Naive B cell (primary cell): ENCODE measurements at regions not wholly inside any gene's neighbourhood (a gene's known extent, or its start where the extent isn't known, plus 50 kb on each side); places are given as distances from the start of the nearest gene placed in this dataset.

Experiments
- ATAC-seq, 2 donors: fragments of 150-1000 bp; cut with Tn5 transposase; 2 replicates each; pipeline ENCODE4 v1.10.0; 2021; ENCODE audit warnings: low read depth in 2 of 2, mild to moderate bottlenecking in 2 of 2, moderate library complexity in 2 of 2
- DNase-seq: peaks from one replicate; pipeline ENCODE4 v3.0.0; 2022
- H3K27ac Mint-ChIP-seq, 6 donors: one replicate each; pipeline ENCODE4 v1.8.0; 2020 to 2022; ENCODE audit warnings: mild to moderate bottlenecking in 6 of 6, mixed read lengths in 6 of 6, moderate library complexity in 5 of 6, inconsistent platforms in 2 of 6
- H3K27me3 Mint-ChIP-seq, 3 donors: one replicate each; pipeline ENCODE4 v1.8.0; 2021 to 2022; ENCODE audit warnings: mixed read lengths in 3 of 3, mild to moderate bottlenecking in 1 of 3
- H3K36me3 Mint-ChIP-seq, 2 donors: one replicate each; pipeline ENCODE4 v1.8.0; 2020 to 2022; ENCODE audit warnings: mixed read lengths in 2 of 2, inconsistent platforms in 1 of 2, mild to moderate bottlenecking in 1 of 2
- H3K4me1 Mint-ChIP-seq, 3 donors: one replicate each; pipeline ENCODE4 v1.8.0; 2020 to 2022; ENCODE audit warnings: mixed read lengths in 3 of 3, inconsistent platforms in 1 of 3, mild to moderate bottlenecking in 1 of 3, moderate library complexity in 1 of 3
- H3K4me3 Mint-ChIP-seq, 8 donors: one replicate each; pipeline ENCODE4 v1.8.0; 2020 to 2022; ENCODE audit warnings: mild to moderate bottlenecking in 8 of 8, mixed read lengths in 8 of 8, moderate library complexity in 8 of 8, inconsistent platforms in 2 of 8
- H3K9me3 Mint-ChIP-seq, 7 donors: one replicate each; pipeline ENCODE4 v1.8.0; 2020 to 2022; ENCODE audit warnings: mixed read lengths in 7 of 7, mild to moderate bottlenecking in 5 of 7, inconsistent platforms in 2 of 7, moderate library complexity in 1 of 7

DNA sequence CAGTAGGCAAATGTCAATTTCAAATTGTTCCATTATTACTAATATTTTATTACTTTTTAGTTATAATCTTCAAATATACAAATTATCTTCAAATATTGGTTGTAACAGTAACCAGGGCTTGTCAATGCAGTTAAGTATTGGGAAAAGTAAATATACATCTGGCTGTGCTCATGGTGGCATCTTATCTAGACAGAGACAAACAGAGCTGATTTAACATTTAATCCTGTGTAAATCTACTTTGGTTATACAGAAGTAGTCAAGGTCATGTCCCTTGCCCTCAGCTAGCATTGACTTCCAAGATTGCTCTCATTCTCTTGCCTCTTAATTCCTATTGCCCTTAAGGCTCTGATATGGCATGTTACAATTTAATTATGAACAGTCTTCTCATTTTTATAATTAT is 98.4 kb upstream of the KLHL1 start:
- DNase-seq (no peak), ATAC-seq (no peak)
- Mint-ChIP-seq H3K9me3 (peaks cover 2 to 19% (median 6%) of the 10 kb centered on the region in 7 donors), H3K36me3 (no peaks in the 10 kb centered on the region), H3K4me1 (no peaks in the 10 kb centered on the region), H3K27ac (no peak overlapping the region), H3K27me3 (no peaks in the 10 kb centered on the region), H3K4me3 (no peak overlapping the region)

DNA sequence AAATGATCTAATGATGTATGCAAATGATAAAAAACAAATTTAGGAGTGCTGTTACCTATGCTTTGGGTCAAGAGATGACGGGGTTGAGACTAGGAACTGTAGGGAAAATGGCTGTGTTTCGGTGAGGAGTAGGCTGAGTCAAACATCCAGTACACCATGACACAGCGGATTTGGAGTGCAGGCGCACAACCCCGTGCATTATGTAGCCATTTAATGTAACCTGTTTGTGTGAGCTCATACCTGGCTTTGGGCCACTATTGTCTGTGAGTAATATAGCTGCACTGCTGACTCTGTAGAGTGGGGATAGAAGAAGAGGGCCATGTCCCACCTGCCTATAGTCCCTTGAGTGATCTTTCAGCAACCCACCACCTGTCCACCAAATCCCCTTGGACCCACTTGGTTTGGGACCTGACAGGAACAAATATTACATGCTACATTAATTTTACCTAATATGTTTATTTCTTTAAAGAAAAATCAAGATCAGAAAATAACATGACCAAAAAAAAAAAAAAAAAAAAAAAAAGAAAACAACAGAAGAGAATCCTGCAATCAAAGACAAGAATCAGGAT is 95.5 kb upstream of the KLHL1 start:
- no peak for DNase-seq
- Mint-ChIP-seq H3K4me1 (no peaks in the 10 kb centered on the region), H3K36me3 (no peaks in the 10 kb centered on the region), H3K9me3 (peaks cover 0 to 15% (median 3%) of the 10 kb centered on the region in 7 donors), H3K27me3 (no peaks in the 10 kb centered on the region), H3K4me3 (no peak overlapping the region), H3K27ac (no peak overlapping the region)
- no peak for ATAC-seq

DNA sequence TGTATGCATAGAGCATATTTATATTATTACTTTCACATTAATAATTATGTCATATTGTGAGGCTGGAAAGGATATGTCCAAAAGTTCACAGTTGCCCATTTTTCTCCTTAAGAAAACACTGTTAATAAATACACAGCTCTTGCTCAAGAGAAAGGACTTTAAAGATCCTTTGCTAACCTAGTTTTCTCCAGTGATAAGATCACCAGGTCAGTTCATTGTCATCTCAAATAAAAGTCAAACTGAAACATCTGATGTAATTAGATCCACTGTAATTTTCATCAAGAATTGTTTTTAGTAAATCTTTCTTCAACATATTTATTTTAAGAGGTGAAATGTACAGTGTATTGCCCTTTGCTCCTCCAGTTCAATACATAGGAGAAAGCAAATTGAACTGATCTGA is 82.8 kb upstream of the KLHL1 start:
- no peak overlapping the region for H3K27ac Mint-ChIP-seq
- H3K4me3 Mint-ChIP-seq = no peak overlapping the region
- H3K27me3 Mint-ChIP-seq = no peaks in the 10 kb centered on the region
- no peaks in the 10 kb centered on the region for H3K4me1 Mint-ChIP-seq
- H3K36me3 Mint-ChIP-seq = no peaks in the 10 kb centered on the region
- peaks cover 0 to 14% (median 2%) of the 10 kb centered on the region in 7 donors for H3K9me3 Mint-ChIP-seq
- ATAC-seq (no peak), DNase-seq (no peak)

DNA sequence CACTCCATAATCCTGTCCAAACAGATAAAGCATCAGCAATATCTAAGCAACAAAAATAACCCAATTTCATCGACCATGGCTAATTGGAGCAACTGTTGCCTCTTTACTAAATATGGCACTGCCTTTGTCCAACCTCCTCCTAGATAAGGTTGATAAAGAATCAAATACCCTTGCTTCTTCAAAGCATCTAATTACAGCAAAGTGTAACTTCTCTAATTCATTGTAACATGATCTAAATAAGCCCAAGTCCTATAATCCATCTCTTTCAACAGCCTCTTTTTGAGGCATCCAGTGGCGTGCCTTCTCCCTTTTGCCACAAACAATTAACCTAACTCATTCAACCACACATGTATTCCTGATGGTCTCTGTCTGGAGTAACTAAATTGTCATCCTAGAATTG is 81.7 kb upstream of the KLHL1 start:
- Mint-ChIP-seq H3K27me3 (no peaks in the 10 kb centered on the region), H3K36me3 (no peaks in the 10 kb centered on the region)

DNA sequence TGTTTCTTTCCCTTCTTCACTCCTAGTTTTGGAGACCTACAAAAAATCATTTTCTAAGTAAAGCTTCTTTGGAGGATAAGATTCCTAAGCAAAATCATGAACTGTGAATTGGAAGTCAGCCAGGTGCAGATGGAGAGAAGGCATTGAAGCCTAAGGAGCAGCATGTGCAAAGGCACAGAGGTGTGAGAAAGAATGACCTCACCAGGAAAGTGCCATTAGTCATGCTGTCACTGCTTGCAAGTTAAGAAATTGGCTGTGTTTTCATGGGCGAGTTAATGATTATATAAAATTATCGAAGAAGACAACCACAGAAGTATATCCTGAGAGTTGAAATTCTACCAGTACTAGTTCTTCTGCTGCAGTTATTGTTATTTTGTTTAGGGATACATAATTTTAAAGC is 80.3 kb upstream of the KLHL1 start:
- ATAC-seq (no peak), DNase-seq (no peak)
- Mint-ChIP-seq H3K4me1 (no peaks in the 10 kb centered on the region), H3K9me3 (peaks cover 0 to 6% (median 0%) of the 10 kb centered on the region in 7 donors), H3K36me3 (no peaks in the 10 kb centered on the region), H3K27ac (no peak overlapping the region), H3K4me3 (no peak overlapping the region), H3K27me3 (no peaks in the 10 kb centered on the region)

More for the DNA sequence above, 81.7 kb upstream of the KLHL1 start:
- no peaks in the 10 kb centered on the region for H3K4me1 Mint-ChIP-seq
- peaks cover 0 to 18% (median 0%) of the 10 kb centered on the region in 7 donors for H3K9me3 Mint-ChIP-seq
- no peak for DNase-seq
- ATAC-seq = no peak
- no peak overlapping the region for H3K4me3 Mint-ChIP-seq
- no peak overlapping the region for H3K27ac Mint-ChIP-seq

GRCh38 chr13:70183041-70183440 is 74.8 kb upstream of the KLHL1 start:
- no peaks in the 10 kb centered on the region for H3K4me1 Mint-ChIP-seq
- DNase-seq (no peak), ATAC-seq (no peak)
- no peaks in the 10 kb centered on the region for H3K36me3 Mint-ChIP-seq
- no peaks in the 10 kb centered on the region for H3K27me3 Mint-ChIP-seq
- no peak overlapping the region for H3K4me3 Mint-ChIP-seq
- H3K9me3 Mint-ChIP-seq = peaks cover 0 to 4% (median 0%) of the 10 kb centered on the region in 7 donors
- H3K27ac Mint-ChIP-seq = no peak overlapping the region
